ENCODE measurements at regions not wholly inside any gene's neighbourhood (a gene's known extent, or its start where the extent isn't known, plus 50 kb on each side); places are given as distances from the start of the nearest gene placed in this dataset.
"Not testable (repeated sequence)": the region's sequence is repeated elsewhere in the genome, so short reads cannot be mapped to it uniquely, and the experiment has no call there.

DNA sequence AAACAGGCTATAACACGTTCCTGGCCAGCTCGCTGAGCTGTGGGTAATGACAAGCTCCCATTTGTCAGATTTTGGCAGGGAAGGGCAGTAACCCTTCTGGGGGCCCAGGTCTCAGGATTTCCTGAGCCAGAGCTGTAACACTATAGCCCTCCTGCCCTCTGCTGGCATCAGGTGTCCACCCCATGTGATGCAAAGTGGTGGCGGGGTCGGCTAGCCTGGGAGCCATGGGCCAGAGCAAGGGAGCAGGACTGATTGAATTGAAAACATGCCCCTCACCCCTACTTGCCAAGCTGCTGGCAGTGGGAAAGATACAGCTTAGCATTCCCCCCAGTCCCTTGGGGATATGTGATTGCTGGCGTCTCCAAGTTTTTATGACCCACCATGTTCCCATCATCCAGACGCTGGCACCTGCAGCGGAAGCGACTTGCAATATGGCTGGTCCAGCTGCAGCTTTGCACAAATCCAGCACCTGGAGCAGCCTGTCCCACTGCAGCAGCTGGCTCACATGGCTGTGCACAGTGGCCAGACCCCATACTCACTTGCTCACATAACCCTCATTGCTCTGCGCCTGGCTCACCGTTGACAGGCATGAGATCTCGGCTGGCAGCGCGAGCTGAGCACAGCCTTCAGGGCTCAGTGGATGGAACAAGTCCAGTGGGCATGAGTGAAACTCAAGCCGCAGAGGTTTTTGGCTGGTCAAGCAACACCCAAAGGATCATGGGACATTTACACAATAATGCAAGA is 1147.8 kb downstream of the JRKL start:
- no peak for DNase-seq (ENCODE audit: low read depth)
- TF ChIP-seq, protein P1, sequence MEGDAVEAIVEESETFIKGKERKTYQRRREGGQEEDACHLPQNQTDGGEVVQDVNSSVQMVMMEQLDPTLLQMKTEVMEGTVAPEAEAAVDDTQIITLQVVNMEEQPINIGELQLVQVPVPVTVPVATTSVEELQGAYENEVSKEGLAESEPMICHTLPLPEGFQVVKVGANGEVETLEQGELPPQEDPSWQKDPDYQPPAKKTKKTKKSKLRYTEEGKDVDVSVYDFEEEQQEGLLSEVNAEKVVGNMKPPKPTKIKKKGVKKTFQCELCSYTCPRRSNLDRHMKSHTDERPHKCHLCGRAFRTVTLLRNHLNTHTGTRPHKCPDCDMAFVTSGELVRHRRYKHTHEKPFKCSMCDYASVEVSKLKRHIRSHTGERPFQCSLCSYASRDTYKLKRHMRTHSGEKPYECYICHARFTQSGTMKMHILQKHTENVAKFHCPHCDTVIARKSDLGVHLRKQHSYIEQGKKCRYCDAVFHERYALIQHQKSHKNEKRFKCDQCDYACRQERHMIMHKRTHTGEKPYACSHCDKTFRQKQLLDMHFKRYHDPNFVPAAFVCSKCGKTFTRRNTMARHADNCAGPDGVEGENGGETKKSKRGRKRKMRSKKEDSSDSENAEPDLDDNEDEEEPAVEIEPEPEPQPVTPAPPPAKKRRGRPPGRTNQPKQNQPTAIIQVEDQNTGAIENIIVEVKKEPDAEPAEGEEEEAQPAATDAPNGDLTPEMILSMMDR (IDR thresholded peaks at IDR 0.05; ENCODE audit: insufficient read depth, low read depth, low read length): no peak
- no peak overlapping the region for H3K4me3 ChIP-seq (ENCODE audit: low read depth, low read length)

DNA sequence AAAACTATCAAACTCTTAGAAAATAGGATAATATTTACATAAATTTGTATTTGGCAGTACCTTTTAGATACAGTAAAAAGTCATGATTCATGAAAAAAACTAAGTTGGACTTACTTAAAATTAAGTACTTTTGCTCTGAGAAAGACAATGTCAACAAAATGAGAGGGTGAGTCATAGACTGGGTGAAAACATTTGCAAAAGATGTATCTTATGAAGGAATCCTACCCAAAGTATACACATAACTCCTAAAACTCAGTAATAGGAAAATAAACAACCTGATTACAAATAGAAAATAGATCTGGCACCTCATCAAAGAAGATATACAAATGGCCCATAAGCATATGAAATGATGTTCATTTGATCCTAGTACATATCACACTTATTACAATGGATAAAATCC is 1154.6 kb downstream of the JRKL start:
- no peak overlapping the region for H3K4me3 ChIP-seq (ENCODE audit: low read depth, low read length)
- no peak for DNase-seq (ENCODE audit: low read depth)
- TF ChIP-seq, protein P1 (IDR thresholded peaks at IDR 0.05; ENCODE audit: insufficient read depth, low read depth, low read length): no peak

GRCh38 chr11:97548280-97548679 is 1158.5 kb downstream of the JRKL start:
- no peak for DNase-seq (ENCODE audit: low read depth)
- TF ChIP-seq, protein P1 (IDR thresholded peaks at IDR 0.05; ENCODE audit: insufficient read depth, low read depth, low read length): no peak

GRCh38 chr11:97557399-97557798 is 1167.6 kb downstream of the JRKL start:
- TF ChIP-seq, protein P1 (IDR thresholded peaks at IDR 0.05; ENCODE audit: insufficient read depth, low read depth, low read length): no peak
- no peak overlapping the region for H3K4me3 ChIP-seq (ENCODE audit: low read depth, low read length)
- no peak for DNase-seq (ENCODE audit: low read depth)

More at GRCh38 chr11:97548280-97548679, 1158.5 kb downstream of the JRKL start:
- H3K4me3 ChIP-seq (ENCODE audit: low read depth, low read length): no peak overlapping the region

DNA sequence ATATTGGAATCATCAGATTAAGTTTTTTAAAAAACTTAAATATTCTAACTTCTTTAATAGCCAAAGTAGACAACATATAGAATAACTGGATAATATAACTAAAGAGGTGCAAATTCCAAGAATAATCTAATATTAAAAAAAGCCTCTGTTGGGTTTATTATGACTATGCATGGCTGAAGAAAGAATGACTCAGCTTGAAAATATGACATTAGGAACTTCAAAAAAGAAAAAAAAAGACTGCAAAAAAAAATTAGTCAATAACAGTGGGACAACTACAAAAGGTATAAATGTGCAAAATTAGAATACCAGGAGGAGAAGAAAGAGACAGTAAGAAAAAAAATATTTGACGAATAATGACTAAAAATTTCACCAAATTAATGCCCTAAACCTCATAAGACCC is 1178.0 kb downstream of the JRKL start:
- TF ChIP-seq, protein P1 (IDR thresholded peaks at IDR 0.05; ENCODE audit: insufficient read depth, low read depth, low read length): no peak
- no peak overlapping the region for H3K4me3 ChIP-seq (ENCODE audit: low read depth, low read length)
- DNase-seq (ENCODE audit: low read depth): no peak

GRCh38 chr11:97570636-97571035 is 1180.8 kb downstream of the JRKL start:
- no peak for DNase-seq (ENCODE audit: low read depth)
- TF ChIP-seq, protein P1 (IDR thresholded peaks at IDR 0.05; ENCODE audit: insufficient read depth, low read depth, low read length): no peak

DNA sequence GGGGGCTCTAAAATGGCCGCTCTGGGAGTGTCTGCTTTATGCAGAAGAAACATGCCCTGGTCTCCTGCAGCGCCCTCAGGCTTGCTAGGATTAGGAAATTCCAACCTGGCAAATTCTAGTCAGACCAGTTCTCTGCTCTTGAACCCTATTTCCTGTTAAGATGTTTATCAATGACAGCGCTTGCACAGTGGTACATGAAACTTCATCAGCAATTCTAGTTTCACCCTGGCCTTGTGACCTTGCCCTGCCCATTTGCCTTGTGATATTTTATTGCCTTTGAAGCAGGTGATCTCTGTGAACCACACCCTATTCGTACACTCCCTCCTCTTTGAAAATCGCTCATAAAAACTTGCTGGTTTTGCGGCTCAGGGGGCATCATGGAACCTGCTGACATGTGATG is 1184.0 kb downstream of the JRKL start:
- H3K4me3 ChIP-seq (ENCODE audit: low read depth, low read length); DNase-seq (ENCODE audit: low read depth): not testable (repeated sequence)

More at GRCh38 chr11:97570636-97571035, 1180.8 kb downstream of the JRKL start:
- H3K4me3 ChIP-seq (ENCODE audit: low read depth, low read length): no peak overlapping the region

Data from fibroblast of villous mesenchyme (primary cell).